G401.6 (cell line): ENCODE measurements at regions not wholly inside any gene's neighbourhood (a gene's known extent, or its start where the extent isn't known, plus 50 kb on each side); places are given as distances from the start of the nearest gene placed in this dataset.

Source experiments
- FAIRE-seq: peaks from 2 replicates; lab custom pipeline; 2012; peaks lifted over from hg19 to GRCh38; lab: Jason Lieb, UNC

GRCh38 chr13:91145571-91146205, 201.8 kb upstream of the MIR17HG start:
- no peak for FAIRE-seq

GRCh38 chr13:91146601-91147000, 200.9 kb upstream of the MIR17HG start:
- FAIRE-seq: no peak

DNA sequence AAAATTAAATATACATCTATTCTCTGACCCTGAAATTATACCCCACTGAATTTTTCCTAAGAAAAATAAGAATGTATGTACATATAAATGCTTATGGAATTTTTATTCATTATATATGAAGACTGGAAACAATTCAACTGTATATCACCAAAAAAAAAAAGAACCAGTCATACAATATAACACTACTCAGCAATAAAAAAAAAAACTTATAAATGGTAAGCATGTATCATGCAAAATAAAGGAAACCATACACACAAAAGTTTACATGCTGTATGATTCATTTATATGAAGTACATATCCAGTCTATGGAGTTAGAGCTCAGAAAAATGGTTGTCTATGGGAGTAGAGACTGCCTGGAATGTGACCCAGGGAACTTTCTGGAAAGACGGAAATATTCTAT, 199.4 kb upstream of the MIR17HG start:
- FAIRE-seq: no peak

- FAIRE-seq: no peak
Observed at GRCh38 chr13:91151921-91152320, 195.6 kb upstream of the MIR17HG start.

DNA sequence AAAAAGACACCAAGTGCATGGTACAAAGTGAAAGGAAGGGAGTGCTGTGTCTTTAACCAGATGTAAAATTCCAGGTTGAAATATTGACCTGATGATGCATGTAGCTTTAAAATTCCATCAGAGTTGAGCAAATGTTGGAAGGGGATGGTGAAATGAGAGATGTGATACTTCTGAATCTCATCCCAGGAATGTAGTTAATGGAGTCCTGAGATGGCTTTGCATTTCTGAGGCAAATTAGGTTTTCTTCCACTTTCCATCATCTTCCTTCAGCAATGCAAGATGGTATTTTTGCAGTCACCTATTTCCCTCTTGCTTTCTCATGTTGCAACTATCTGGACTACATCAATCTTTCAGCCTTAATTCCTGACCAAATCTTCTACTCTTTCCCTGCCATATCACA, 194.1 kb upstream of the MIR17HG start:
- no peak for FAIRE-seq

GRCh38 chr13:91154558-91155353, 192.7 kb upstream of the MIR17HG start:
- FAIRE-seq: no peak

GRCh38 chr13:91155512-91156114, 191.9 kb upstream of the MIR17HG start:
- no peak for FAIRE-seq

DNA sequence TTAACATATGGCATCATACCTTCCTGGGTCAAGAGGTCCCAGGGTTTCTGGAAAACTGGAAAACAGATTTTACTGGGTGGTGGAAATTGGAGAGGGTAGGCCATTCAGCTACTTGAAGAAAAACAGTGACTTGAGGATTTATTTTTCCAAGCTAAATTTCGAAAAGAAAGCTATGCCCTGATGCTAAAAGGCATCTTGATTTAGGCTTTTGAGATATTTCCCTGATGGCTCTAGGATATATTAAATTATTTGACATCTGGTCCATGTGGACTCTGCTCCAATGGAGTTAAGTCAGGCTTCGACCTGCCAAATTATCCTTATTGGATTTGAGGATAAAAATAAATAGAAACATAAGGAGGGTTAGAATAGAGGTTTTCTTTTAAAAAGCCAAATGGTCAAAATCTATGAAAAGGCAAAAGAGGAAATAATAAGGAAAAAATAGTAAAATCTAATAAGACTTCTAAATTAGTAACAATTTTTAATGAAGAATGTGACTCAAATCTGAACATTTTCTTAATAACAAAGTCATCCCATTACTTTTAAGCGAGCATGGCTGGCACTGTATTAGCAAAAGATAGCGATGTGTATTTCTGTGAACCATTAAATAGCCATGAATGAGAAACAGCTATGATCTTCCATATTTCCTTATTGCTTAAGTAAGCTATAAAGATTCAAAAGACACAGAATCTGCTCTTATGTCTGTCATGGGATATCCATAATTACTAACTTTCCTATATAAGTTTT, 190.0 kb upstream of the MIR17HG start:
- FAIRE-seq: no peak

DNA sequence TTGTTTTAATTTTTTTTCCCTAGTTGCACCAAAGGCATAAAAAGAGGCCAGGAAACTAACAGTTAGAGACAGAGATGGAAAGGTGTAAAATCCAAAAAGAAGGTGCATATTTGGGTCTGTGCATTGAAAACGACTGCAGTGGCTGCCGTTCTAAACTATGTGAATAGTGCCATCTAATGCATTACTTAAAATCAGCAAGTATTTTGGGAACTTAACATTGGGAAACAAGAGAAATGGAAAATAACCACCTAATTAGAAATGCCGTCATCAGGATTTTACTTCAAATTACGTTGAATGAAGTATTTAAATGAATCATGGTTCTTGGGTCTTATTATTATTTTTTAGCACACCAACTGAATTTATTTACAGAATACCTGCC, 189.5 kb upstream of the MIR17HG start:
- no peak for FAIRE-seq

DNA sequence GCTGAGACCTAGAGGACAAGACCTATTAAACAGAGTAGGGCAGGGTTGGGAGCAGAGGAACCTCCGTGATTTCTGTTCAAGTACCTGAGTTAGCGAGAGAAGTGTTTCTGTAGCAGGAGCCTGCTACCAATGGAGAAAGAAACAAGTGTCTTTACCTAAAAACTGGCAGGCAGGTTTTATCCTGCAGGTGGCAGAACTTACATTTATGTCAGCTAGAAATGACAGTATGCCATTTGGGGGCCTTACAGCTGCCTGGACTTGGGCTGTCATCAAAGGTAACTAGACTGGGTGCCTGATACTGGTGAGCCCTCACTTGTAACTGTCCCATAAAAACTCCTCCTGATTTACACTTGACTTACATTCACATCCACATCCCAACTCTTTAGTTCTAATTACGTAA, 185.3 kb upstream of the MIR17HG start:
- FAIRE-seq: no peak

GRCh38 chr13:91162589-91162988, 184.9 kb upstream of the MIR17HG start:
- no peak for FAIRE-seq

DNA sequence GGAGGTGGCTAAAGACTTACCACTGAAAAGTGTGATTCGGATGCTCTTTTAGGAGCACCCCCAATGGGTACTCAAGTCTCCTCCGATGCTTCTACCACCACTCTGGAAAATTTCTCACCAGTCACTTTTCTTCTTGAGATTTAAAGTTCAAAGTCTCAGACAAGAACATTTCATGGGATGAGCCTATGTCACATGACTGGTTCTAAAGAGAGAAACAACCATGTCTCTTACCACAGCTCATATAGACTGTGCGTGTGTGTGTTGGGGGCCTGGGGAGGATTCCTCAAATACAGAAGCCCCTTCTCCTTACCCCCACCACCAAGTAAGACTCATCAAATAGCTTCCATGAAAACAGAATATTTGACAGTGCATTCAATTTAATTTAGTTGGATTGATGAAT, 181.7 kb upstream of the MIR17HG start:
- FAIRE-seq: no peak

DNA sequence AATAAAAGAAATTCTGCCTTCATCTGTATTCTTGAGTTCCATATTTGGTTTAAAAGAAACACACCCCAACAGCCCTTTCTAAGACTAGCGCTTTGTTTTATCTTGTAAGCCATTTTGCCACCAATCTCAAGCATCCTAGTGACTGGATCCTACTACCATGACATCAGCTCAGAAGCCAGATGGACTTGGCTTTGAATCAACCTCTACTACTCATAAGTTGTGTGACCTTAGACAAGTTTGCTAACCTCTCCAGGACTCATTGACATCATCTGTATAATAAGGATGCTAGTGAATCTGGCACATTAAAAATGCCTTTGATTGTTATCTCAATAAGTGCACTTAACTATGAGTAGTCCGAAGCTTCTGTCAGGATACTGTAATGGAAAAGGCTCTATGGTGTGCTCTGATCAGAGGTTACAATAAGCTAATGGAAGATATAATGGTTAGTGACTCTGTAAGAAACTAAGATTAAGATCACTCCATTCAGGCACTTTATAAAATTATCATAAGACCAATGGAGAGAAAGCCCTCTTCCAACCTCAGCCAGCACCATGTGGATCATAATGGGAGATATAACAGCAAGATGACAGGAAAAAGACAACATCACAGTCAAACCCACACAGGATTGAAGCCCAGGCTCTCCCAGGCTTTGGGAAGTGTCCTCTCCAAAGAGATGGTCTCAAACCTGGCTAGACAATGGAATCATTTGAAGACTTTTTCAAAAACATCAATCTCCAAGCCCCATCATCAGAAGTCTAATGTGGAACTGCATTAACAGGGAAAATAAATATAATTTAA, 180.6 kb upstream of the MIR17HG start:
- FAIRE-seq: no peak

GRCh38 chr13:91167706-91168385, 179.6 kb upstream of the MIR17HG start:
- FAIRE-seq: no peak

- FAIRE-seq: no peak
Observed at GRCh38 chr13:91168386-91168711, 179.1 kb upstream of the MIR17HG start.

GRCh38 chr13:91169321-91170050, 178.0 kb upstream of the MIR17HG start:
- FAIRE-seq: no peak

- FAIRE-seq: no peak
Observed at GRCh38 chr13:91172160-91172559, 175.3 kb upstream of the MIR17HG start.

DNA sequence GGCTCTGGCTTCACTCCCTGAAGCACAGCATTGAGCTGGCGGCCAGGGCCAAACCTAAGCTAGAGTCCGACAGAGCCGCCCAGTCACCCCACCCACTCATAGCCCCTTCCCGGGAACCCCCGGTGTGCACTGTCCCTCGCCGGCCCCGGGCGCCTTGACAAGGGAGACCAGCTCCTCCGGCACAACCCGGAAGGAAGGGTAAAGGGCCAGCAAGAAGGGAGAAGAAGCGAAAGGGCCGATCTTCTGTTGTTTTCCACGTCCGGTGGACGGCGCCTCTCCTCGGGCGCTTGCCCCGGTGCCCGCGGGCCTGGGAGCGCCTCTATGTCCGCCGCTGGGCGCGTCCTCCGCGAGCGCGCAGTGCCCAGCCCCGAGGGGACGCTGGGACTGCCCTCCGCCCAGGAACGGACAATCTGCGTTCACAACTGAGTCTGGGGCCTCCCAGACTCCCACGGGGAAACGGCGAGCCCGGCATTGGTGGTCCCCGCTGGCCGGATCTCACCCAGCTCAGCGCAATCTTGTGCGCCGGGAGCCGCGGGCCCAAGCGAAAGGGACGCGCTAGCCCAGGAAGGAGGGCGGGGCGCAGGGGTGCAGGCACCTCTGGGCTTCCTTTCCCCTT, 172.5 kb upstream of the MIR17HG start:
- no peak for FAIRE-seq

GRCh38 chr13:91178099-91178498, 169.4 kb upstream of the MIR17HG start:
- no peak for FAIRE-seq

- FAIRE-seq: no peak
Observed at GRCh38 chr13:91181892-91182291, 165.6 kb upstream of the MIR17HG start.
